Limb (tissue), 2 donors: ENCODE measurements at regions not wholly inside any gene's neighbourhood (a gene's known extent, or its start where the extent isn't known, plus 50 kb on each side); places are given as distances from the start of the nearest gene placed in this dataset.
"Not testable (repeated sequence)": the region's sequence is repeated elsewhere in the genome, so short reads cannot be mapped to it uniquely, and the experiment has no call there.

Experiments
- DNase-seq, 2 donors: peaks; one replicate each; pipeline ENCODE4 v3.0.0-alpha.2; 2016; ENCODE audit errors: extremely low spot score in 2 of 2

DNA sequence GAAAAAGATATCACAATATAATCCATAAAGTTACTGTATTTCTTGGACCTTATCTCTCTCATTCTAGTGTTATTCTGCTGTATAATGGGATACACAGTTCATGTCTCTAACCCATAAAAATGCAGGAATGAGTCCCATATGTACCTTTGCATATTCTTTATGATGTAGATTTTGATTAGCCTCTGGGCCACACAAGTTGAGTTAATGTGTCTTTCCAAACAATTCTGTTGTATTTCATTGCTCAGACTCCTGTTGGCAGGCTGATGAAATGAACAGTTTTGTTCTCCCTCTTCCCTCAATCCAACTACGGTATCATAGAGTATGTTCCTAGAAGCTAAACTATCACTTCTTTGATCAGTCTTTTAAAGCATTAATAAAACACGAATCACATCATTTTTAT, 113.2 kb upstream of the SATB2 start:
- no peak for DNase-seq

DNA sequence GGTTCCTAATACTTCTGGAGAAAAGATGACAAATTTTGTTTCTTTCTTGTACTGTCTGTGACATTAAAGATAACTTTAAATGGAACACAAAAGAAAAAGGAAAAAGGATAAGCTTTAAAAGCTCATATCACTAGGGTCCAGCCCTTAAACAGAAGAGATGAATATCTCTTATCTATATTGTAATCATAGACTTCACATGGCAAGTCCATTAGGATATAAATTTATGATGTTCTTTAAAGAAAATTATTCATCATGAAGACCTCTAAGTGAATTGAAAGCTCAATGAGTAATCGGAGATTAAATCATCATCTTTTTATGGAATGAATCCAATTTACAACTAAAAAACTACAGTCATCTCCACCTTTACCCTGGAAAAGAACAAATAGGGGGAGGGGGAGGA, 111.6 kb upstream of the SATB2 start:
- DNase-seq = no peak

DNA sequence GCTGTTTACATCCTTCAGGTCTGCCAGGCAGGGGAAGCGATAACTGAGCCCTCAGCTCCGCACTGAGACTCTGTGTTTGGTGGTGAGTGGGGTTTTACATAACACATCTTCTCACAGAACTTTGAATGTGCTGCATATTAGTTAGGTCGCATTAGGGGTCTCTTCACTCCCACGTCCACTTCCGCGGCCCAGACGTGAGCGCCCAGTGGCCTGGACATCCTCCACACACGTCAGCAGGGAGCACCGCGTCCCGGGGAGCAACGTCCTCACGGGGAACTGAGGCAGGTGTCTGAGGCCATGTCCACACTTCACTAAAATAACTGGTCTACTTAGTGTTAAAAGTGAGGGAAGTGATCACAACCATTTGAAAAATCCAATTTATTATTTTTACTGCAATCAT, 100.4 kb upstream of the SATB2 start:
- no peak for DNase-seq

DNA sequence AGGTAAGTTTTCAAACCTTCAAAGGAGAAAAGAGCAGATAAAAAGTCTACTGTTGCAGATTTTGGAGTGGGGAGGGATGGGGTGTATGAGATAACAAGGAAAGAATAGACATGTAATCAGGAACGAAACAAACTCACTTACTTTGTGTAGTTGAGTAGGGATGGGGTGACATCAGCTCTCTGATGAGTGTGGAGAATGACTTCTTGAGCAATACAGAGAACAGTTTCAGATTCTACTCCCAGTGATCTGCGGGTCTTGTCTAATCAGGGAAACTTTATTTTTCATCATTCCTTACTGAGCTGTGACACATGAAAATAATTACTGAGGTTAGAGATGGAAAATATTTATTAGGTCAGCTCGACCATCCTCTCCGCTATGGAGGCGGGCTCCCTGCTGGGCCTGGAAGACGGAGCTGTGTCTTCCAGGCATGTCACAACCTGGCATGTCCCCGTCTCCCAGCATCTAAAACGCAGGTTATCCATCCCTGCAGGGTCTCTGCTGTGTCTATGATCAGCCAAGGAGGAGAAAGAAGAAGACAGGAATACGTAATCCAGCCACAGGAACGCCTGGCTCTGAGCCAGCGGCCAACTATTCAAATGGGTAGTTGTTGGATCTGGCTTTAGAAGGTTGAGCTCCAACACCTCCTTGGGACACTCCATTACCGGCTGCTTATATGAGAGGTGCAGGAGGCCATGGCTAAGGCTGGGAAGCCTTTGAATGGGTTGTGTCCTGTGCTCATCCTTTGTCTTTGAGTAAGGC, 99.0 kb upstream of the SATB2 start:
- no peak for DNase-seq

DNA sequence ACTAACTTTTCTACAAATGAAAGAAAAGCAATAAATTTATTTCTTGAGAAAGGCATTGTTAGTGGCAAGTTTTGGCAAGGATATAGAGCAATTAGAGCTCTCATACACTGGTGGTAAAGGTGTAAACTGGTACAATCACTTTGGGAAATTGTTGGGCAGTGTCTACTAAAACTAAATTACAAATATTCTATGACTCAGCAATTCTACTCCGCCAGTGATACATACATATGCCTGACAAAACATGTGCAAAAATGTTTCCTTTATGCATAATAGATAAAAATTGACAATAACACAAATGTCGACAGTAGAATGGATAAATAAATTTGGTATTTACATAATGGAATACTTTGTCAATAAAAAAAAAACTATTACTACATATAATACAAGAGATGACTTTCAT, 96.3 kb upstream of the SATB2 start:
- no peak for DNase-seq

DNA sequence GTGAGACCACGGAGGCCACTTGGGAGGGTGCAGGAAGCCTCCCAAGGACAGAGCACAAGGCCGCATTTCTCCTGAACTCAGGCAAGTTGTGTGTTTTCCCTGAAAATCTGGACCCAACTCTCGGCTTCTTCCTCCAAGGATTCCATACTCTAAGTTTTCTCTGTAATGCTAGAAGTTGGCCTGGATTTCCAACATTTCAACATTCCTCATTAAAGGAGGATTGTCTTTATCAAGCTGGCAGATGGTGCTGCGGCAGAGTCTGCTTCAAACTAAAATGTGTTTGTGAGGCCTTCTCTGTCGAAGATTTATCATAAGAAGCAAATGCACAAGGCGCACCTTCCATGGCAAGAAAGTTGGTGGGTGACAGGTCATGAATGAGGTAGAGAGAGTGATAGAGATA, 94.4 kb upstream of the SATB2 start:
- no peak for DNase-seq

DNA sequence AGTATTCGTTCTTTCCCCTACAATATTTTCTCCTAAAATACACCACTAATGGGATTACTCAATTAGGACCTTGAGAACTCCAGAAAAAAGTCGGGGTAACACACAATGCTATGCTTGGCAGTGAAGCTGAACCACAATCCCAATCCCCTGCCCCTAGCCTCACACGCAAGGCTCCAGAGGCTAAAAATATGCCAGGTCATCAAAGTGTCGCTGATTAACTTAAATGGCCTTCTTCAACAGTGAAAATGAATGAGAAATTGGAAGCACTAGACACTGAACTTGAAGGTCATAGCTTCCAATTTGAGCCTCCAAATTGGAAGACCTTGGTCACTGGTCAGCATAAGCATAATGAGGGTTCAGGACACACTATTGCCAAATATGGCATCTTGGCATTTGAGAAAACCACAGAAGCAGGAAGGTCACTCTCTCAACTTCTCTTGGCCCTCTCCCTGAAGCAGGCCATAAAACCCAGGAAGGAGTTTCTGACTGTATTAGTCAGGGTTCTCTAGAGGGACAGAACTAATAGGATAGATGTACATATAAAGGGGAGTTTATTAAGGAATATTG, 86.0 kb upstream of the SATB2 start:
- DNase-seq = no peak

DNA sequence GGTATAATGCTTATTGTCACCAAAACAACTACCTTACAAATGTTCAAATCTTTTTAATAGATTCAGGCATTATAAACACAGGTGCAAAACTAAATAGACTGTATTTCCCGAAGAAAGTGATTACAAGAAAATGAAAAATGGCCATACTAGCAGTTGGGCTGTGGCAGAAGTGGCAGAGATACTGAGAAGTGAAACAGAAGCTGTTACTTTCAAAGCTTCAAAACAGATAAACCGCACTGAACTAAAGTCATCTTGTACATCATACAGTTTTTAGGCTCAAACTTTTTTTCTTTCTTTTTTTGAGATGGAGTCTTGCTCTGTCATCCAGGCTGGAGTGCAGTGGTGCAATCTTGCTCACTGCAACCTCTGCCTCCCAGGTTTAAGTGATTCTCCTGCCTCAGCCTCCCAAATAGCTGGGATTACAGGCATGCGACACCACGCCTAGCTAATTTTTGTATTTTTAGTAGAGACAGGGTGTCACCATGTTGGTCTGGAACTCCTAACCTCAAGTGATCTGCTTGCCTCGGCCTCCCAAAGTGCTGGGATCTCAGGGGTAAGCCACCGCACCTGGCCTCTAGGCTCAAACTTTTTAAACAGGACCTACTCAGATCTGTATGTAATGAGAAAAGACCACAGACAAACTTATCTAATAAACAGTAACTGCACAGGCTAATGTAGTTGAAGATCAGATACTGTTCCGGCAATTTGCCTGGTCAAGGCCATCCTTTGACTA, 77.9 kb upstream of the SATB2 start:
- DNase-seq = no peak

DNA sequence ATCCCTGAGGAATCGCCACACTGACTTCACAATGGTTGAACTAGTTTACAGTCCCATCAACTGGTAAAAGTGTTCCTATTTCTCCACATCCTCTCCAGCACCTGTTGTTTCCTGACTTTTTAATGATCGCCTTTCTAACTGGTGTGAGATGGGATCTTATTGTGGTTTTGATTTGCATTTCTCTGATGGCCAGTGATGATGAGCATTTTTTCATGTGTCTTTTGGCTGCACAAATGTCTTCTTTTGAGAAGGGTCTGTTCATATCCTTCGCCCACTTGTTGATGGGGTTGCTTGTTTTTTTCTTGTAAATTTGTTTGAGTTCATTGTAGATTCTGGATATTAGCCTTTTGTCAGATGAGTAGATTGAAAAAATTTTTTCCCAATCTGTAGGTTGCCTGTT, 76.1 kb upstream of the SATB2 start:
- not testable (repeated sequence) for DNase-seq

DNA sequence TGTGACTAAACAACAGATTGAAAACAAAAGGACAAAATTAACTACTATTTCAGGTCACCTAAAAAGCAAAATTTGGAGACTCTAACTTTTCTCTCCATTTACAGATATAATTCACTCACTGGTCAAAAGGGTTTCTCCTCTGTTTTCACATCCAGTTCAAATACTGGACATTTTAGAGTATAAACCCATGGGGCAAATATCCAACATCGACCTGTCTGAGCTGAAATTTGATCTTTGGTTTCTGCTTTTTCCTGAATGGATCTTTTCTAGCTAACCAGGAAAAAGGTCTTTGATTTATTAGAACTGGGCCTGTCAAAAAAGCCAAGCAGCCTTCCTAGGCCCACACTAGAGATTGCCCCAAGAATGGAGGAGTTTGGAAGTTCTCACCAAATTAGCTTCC, 69.3 kb upstream of the SATB2 start:
- DNase-seq = no peak

DNA sequence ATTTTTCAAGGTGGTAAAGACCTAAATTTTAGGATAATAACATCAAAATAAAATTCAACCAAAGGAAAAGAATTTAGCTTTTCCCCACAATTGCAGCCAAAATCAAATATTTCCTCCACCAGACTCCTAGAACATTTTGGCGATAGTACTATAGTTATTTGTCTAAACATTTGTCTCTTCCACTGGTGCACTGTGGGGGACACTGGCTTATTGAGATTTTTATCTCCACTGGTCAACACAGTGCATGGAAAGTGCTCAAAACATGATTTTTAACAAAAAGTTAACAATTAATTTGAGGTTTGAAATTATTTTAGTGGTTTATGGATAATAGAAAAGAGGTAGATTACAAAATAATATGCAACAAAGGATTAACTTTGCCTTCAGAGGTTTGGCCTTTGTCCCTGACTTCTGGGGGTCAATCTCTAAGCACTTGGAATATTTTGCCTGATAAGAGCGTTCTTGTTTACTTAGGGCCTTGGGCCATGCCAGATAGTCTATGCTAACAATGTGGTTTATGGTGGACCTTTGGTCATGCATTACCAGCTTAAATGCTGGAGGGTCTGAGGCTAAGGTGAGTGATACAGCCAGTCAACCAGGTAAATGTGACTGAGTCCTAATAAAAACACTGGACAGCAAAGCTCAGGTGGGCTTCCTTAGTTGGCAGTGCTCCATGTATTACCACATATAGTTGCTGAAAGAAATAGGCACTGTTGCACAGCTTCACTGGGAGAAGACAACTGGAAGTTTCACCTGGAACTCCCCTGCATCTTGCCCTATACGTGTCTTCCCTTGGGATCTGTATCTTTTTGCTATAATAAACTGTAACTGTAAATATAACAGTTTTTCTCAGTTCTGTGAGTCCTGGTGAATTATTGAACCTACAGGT, 67.2 kb upstream of the SATB2 start:
- DNase-seq = no peak

DNA sequence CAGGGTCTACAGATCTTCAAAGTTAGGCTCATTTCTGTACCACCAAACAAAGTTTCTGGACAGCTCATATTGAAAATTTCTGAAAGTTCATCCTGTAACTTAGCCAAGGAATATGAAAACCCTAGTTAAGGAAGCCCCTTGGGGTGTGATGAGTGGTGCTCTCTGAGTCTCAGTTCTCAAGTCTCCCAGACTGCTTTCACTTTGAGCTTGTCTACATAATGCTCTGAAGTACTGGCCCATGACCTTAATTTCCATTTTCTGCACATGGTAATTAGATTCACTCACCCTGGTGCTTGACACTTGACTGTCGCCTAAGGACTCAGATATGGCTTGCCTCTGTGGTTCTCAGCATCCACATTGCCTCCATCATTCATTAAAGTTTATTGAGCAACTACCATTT, 51.7 kb upstream of the SATB2 start:
- DNase-seq = no peak
